ENCODE measurements at regions not wholly inside any gene's neighbourhood (a gene's known extent, or its start where the extent isn't known, plus 50 kb on each side); places are given as distances from the start of the nearest gene placed in this dataset.

DNA sequence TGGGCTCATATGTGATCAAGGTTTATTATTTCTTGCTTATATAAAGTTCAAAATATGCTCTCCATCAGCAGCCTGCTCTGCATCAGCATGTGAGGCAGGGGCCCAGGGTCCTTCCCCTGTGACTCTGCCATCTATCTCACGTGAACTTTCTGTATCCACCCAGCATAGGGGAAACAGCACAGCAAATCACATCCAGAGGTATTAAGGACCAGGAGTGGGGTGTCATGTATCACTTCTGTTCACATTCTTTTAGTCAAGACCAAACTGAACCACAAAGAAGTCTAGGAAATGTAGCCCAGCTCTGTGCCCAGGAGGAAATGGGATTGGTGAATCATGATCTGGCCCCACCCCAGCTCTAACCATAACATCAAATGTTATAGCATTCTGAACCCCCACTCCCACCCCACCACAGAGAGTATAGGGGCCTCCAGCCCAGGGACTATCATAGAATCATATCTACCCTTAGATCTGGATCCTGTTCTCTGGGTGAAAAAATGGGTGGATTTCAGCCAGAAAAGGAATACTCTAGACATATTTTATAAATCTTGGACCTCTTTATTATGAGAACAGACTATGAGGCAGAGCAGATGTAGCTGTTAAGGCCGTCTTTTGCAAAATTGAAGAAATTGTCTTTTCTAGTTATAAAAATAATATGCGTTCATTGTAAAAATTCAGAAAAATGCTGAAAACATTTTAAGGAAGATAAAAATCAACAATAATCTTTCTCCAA, 473.7 kb downstream of the ARHGEF28 start:
- TF ChIP-seq POLR2A (IDR thresholded peaks at IDR 0.05) (no peak), POLR2AphosphoS5 (IDR thresholded peaks at IDR 0.05) (no peak), EP300 (IDR thresholded peaks at IDR 0.05) (no peak)
- TF ChIP-seq, protein P1, sequence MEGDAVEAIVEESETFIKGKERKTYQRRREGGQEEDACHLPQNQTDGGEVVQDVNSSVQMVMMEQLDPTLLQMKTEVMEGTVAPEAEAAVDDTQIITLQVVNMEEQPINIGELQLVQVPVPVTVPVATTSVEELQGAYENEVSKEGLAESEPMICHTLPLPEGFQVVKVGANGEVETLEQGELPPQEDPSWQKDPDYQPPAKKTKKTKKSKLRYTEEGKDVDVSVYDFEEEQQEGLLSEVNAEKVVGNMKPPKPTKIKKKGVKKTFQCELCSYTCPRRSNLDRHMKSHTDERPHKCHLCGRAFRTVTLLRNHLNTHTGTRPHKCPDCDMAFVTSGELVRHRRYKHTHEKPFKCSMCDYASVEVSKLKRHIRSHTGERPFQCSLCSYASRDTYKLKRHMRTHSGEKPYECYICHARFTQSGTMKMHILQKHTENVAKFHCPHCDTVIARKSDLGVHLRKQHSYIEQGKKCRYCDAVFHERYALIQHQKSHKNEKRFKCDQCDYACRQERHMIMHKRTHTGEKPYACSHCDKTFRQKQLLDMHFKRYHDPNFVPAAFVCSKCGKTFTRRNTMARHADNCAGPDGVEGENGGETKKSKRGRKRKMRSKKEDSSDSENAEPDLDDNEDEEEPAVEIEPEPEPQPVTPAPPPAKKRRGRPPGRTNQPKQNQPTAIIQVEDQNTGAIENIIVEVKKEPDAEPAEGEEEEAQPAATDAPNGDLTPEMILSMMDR (IDR thresholded peaks at IDR 0.05) = no peak
